Thymus (tissue), 11 donors: ENCODE measurements at regions not wholly inside any gene's neighbourhood (a gene's known extent, or its start where the extent isn't known, plus 50 kb on each side); places are given as distances from the start of the nearest gene placed in this dataset.
"Not testable (repeated sequence)": the region's sequence is repeated elsewhere in the genome, so short reads cannot be mapped to it uniquely, and the experiment has no call there.

Experiments used
- DNase-seq, 9 donors: peaks; one replicate each; pipeline ENCODE4 v3.0.0-alpha.2; 2013; ENCODE audit warnings: low spot score in 9 of 9, low read depth in 6 of 9, missing footprints in 1 of 9
- H3K27ac ChIP-seq, 2 donors: one replicate each; pipeline ENCODE4 v1.5.1; 2013; ENCODE audit warnings: control low read depth in 1 of 2, low read depth in 1 of 2, low read length in 1 of 2, mild to moderate bottlenecking in 1 of 2, moderate library complexity in 1 of 2
- H3K27me3 ChIP-seq, 2 donors: one replicate each; pipeline ENCODE4 v1.5.1; 2013; ENCODE audit warnings: low read length in 1 of 2; ENCODE audit not compliant: control insufficient read depth in 2 of 2, insufficient read depth in 1 of 2
- H3K36me3 ChIP-seq, 2 donors: one replicate each; pipeline ENCODE4 v1.5.1; 2013; ENCODE audit warnings: low read length in 1 of 2, mild to moderate bottlenecking in 1 of 2, moderate library complexity in 1 of 2; ENCODE audit not compliant: control insufficient read depth in 2 of 2, insufficient read depth in 2 of 2
- H3K4me1 ChIP-seq, 2 donors: one replicate each; pipeline ENCODE4 v1.5.1; 2013; ENCODE audit warnings: low read length in 2 of 2; ENCODE audit not compliant: control insufficient read depth in 2 of 2, insufficient read depth in 2 of 2
- H3K4me3 ChIP-seq, 2 donors: one replicate each; pipeline ENCODE4 v1.5.1; 2013; ENCODE audit warnings: low read length in 2 of 2, control low read depth in 1 of 2, mild to moderate bottlenecking in 1 of 2
- H3K9me3 ChIP-seq, 2 donors: one replicate each; pipeline ENCODE4 v1.5.1; 2013; ENCODE audit warnings: low read length in 1 of 2, mild to moderate bottlenecking in 1 of 2; ENCODE audit not compliant: control insufficient read depth in 2 of 2, insufficient read depth in 1 of 2
- WGBS: extraction: QIAGEN DNeasy Blood & Tissue Kit; methylation state at CpG from one replicate; pipeline ENCODE4 v1.1.7; 2013; 5-methylcytosine and 5-hydroxymethylcytosine counted together
- donor health status: healthy.

DNA sequence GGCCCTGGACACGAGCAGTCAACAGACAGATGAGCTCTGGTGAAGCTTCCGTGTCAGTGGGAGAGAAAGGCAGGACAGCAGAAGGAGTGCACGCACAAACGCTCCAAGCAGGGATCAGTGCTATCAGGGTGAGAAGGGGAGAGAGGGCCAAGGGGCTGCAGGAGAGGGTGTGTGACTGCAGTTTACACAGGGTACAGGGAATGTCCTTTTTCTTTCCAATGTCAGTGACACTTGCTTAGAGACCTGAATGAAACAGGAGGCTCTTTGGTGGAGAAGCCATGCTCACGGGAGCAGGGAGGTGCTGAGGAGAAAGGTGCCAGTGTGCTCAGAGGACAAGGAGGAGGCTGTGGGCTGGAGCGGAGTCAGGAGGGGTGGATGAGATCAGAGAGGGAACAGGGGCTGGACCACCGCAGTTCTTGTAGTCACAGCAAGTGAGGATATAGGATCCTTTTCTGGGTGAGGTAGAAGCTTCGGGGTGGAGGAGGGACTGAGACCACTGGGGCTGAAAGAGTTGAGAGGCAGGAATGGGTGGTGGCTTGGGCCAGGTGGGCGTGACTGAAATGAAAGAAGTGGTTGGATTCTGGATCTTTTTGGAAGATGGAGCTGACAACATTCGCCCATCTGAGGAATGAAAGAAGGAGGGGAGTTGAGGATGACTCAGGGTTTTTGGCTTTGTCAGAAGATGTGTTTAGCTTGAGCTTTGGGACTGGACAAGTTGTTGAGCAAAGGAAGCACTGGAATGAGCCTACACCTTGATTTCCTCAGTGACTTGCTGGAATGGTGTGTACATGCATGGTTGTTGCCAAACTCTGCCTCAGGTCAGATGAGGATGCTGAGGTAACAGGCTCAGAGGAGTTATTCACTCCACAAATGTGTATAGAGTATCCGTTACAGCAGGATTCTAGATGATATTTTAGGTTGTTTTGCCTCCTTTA lies 87.9 kb downstream of the ADAMTS15 start:
- WGBS: 91% methylated on average over 11 of the region's 11 CpGs
- H3K4me1 ChIP-seq: no peaks in the 10 kb centered on the region
- no peak overlapping the region for H3K4me3 ChIP-seq
- DNase-seq: no peak
- H3K36me3 ChIP-seq: no peaks in the 10 kb centered on the region
- no peaks in the 10 kb centered on the region for H3K27me3 ChIP-seq
- H3K9me3 ChIP-seq: no peaks in the 10 kb centered on the region
- H3K27ac ChIP-seq: no peak overlapping the region

DNA sequence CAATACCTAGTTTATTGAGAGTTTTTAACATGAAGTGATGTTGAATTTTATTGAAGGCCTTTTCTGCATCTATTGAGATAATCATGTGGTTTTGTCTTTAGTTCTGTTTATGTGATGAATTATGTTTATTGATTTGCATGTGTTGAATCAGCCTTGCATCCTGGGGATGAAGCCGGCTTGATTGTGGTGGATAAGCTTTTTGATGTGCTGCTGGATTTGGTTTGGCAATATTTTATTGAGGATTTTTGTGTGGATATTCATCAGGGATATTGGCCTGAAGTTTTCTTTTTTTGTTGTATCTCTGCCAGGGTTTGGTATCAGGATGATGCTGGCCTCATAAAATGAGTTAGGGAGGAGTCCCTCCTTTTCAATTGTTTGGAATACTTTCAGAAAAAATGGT lies 91.2 kb downstream of the ADAMTS15 start:
- H3K4me3 ChIP-seq, H3K27ac ChIP-seq, H3K9me3 ChIP-seq, H3K36me3 ChIP-seq, H3K4me1 ChIP-seq, H3K27me3 ChIP-seq, DNase-seq: not testable (repeated sequence)
- WGBS: 98% methylated on average over 1 of the region's 1 CpG

DNA sequence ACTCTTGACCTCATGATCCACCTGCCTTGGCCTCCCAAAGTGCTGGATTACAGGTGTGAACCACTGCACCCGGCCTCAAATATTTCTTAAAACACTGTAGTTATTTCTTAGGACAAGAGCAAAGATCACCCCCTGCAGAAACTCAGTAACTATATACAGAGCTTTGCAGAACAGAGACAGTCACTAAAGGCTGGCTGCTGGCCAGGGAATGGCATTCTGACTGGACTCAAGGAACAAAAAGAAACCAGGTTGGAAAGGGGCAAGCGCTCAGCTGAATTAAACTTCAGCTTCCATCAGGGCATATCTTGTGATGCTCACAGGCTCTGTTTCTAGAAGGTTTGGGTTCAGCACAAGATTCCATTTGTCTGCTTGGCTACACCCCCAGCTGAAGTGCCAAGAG lies 95.8 kb downstream of the ADAMTS15 start:
- no peaks in the 10 kb centered on the region for H3K27me3 ChIP-seq
- no peaks in the 10 kb centered on the region for H3K36me3 ChIP-seq
- H3K9me3 ChIP-seq: no peaks in the 10 kb centered on the region
- H3K4me3 ChIP-seq: no peak overlapping the region
- no peak for DNase-seq
- WGBS: 97% methylated on average over 2 of the region's 2 CpGs
- no peak overlapping the region for H3K27ac ChIP-seq
- H3K4me1 ChIP-seq: no peaks in the 10 kb centered on the region

DNA sequence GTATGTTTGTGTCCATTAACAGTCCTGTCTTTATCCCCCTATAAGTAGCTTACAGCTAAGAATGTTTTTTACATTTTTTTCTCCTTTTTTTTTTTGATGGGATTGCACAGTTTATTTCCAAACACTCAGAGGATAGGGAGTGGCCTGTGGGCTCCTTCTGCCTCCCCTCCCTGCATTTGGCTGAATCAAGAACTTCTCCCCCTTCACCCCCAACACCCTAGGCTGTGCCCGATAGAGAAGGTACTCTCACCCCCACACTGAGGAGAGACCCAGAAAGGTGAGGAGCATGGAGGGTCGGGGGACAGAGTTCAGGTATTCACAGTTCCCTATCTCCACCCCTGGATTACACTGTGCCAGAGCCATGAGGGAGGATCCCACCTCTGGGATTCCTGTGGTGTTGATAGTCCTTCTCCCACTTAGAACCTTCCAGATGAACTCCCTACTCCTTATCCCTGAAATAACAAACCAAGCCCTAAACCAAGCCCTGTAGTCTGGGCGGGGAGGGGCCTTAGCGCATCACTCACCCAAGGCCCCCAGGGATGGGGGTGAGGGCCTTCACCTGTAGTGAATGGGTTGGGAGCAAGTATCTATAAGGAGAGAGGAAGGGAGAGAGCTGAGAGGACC lies 97.1 kb downstream of the ADAMTS15 start:
- DNase-seq: no peak
- no peaks in the 10 kb centered on the region for H3K36me3 ChIP-seq
- H3K4me3 ChIP-seq: no peak overlapping the region
- 93% methylated on average over 4 of the region's 4 CpGs for WGBS
- H3K27me3 ChIP-seq: no peaks in the 10 kb centered on the region
- no peak overlapping the region for H3K27ac ChIP-seq
- no peaks in the 10 kb centered on the region for H3K4me1 ChIP-seq
- no peaks in the 10 kb centered on the region for H3K9me3 ChIP-seq

DNA sequence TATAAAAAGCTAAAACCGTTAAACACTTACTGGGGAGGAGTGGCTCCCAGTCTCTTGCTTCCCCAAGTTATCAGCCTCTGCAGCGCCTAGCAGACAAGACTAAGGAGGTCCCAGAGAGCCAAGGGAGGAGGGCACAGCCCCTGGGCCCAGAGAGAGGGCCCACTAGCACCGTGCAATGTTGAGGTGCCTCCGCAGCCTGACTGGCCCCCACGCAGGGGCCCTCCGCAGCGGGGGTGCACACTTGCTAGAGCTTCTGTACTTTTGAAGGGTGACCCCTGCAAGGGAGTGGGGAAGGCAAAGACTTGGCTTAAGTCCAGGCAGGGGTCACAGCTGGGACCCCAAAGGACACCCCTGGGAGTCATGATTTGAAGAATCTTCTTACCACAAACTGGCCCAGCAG lies 98.0 kb downstream of the ADAMTS15 start:
- no peak for DNase-seq
- Histone ChIP-seq H3K9me3 (no peaks in the 10 kb centered on the region), H3K36me3 (no peaks in the 10 kb centered on the region), H3K4me3 (no peak overlapping the region), H3K4me1 (no peaks in the 10 kb centered on the region), H3K27ac (no peak overlapping the region), H3K27me3 (no peaks in the 10 kb centered on the region)
- WGBS: 94% methylated on average over 7 of the region's 7 CpGs

DNA sequence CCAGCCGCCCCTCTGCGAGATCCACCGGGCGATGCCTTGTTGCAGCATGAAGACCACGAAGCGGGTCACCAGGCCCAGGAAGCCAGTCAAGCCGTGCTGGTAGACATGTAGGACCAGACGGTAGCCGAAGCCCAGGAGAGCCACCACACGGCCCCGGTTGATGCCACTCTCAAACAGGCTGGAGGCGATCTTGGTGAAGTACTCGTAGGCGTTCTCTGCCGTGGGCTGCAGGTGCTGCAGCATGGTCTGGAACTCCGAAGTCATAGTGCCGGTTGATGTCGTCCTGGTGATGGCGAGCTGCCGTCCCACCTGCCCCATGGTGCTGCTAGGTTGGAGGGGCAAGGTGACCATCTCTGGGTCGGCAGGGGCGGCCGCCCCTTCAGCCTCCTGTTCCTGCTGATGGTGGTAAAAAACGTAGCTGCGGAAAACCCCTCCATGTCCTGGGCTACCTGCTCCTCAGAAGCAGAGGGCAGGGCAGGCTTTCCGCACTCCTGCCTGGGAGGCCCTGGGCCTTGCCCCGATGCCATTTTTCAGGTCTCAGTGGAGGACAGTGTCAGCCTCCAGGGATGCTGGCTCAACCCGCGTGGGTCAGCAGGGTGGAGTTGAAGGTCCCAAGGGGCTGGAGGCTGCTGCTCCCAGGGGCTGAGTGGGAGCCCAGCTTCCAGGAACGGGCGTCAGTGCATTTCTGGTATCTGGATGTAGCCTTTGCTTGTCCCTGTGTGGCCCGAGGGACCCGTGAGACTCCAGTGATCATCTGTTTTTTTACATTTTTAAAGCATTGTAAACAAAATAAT lies 98.7 kb downstream of the ADAMTS15 start:
- Histone ChIP-seq H3K9me3 (no peaks in the 10 kb centered on the region), H3K27ac (no peak overlapping the region), H3K4me1 (no peaks in the 10 kb centered on the region), H3K4me3 (no peak overlapping the region), H3K27me3 (no peaks in the 10 kb centered on the region), H3K36me3 (no peaks in the 10 kb centered on the region)
- DNase-seq: no peak
- WGBS: 97% methylated on average over 33 of the region's 33 CpGs

DNA sequence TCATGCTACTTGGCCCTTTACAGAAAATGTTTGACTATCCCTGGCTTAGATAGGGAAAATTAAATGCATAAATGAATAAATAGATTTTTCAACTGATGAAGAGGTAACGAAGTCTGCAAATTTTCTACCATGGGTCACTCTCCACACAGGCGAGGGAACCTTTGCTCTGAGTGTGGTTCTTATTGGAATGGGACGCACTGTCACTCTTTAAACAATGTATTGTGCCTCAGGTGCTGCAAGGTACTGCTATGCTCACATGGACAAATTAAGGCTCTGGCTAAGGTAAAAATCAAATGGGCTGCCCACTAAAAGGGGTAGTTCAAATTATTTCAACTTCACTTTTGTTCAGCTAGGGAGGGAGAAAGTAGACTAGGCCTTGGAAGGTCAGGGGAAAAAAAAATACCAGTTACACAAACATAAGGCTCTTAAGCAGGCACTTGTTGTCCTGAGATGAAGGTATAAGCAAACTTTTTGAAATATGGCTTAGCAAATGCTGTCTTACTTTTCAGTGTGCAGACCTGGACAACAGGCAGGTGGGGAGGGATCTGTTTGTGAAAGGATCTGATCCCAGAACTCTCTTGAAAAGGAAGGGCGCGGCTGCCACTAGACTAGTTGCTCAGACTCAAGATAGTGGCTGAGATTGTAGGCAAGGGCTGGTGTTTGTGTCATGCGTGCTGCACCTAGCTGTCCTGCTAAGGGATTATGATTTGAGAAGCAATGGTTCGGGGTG lies 99.5 kb downstream of the ADAMTS15 start:
- Histone ChIP-seq H3K4me1 (no peaks in the 10 kb centered on the region), H3K9me3 (no peaks in the 10 kb centered on the region), H3K27ac (no peak overlapping the region), H3K4me3 (no peak overlapping the region), H3K36me3 (no peaks in the 10 kb centered on the region), H3K27me3 (no peaks in the 10 kb centered on the region)
- DNase-seq: no peak
- 88% methylated on average over 7 of the region's 7 CpGs for WGBS

DNA sequence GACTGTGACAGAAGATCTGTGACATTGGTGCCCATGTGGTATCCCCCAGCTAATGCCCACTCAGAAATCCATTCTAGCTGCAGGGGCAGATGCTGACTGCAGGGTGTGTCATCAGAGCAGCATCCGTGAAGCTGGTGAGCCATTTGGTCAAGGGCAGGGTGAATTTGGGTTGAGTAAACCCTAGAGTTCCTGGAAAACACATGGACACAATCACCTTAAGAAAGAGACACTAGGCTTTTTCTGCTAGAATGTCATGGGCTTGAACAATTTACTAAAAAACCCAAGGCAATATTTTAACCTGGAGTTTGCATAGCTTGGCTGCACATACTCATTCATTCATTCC lies 100.0 kb downstream of the ADAMTS15 start:
- H3K4me1 ChIP-seq: no peaks in the 10 kb centered on the region
- H3K27me3 ChIP-seq: no peaks in the 10 kb centered on the region
- no peak overlapping the region for H3K4me3 ChIP-seq
- no peaks in the 10 kb centered on the region for H3K36me3 ChIP-seq
- WGBS: 92% methylated on average over 1 of the region's 1 CpG
- DNase-seq: no peak
- H3K9me3 ChIP-seq: no peaks in the 10 kb centered on the region
- H3K27ac ChIP-seq: no peak overlapping the region
